Loucy (cell line): ENCODE measurements at regions not wholly inside any gene's neighbourhood (a gene's known extent, or its start where the extent isn't known, plus 50 kb on each side); places are given as distances from the start of the nearest gene placed in this dataset.
"Not testable (repeated sequence)": the region's sequence is repeated elsewhere in the genome, so short reads cannot be mapped to it uniquely, and the experiment has no call there.

Source experiments
- H2AFZ ChIP-seq: fragments of 200-600 bp; sonication (generic); 2 replicates; pipeline ENCODE4 v1.6.0; 2016; ENCODE audit warnings: antibody characterized with exemption, mild to moderate bottlenecking, low read length, moderate library complexity
- H3F3A ChIP-seq: fragments of 200-600 bp; 2 replicates; pipeline ENCODE4 v1.6.0; 2016; ENCODE audit warnings: antibody characterized with exemption, low read depth, mild to moderate bottlenecking
- H3K27me3 ChIP-seq: fragments of 200-600 bp; sonication (generic); 2 replicates; pipeline ENCODE4 v1.6.1; 2014; ENCODE audit warnings: low read length, mild to moderate bottlenecking; ENCODE audit not compliant: insufficient read depth, poor library complexity, severe bottlenecking
- H3K36me3 ChIP-seq: fragments of 200-600 bp; sonication (generic); 2 replicates; pipeline ENCODE4 v1.6.1; 2016; ENCODE audit warnings: low read length; ENCODE audit not compliant: insufficient read depth
- H3K4me1 ChIP-seq: fragments of 200-600 bp; sonication (generic); 2 replicates; pipeline ENCODE4 v1.5.1; 2014; ENCODE audit warnings: low read length, mild to moderate bottlenecking; ENCODE audit not compliant: insufficient read depth, poor library complexity, severe bottlenecking
- H3K4me2 ChIP-seq: fragments of 200-600 bp; sonication (generic); 2 replicates; pipeline ENCODE4 v1.6.0; 2014; ENCODE audit warnings: antibody characterized with exemption, low read length, low read depth, mild to moderate bottlenecking; ENCODE audit not compliant: poor library complexity, severe bottlenecking
- H3K4me3 ChIP-seq: fragments of 200-600 bp; sonication (generic); 2 replicates; pipeline ENCODE4 v1.5.1; 2014; ENCODE audit warnings: low read length, mild to moderate bottlenecking, mixed read lengths; ENCODE audit not compliant: poor library complexity, severe bottlenecking
- H3K79me2 ChIP-seq: fragments of 200-600 bp; sonication (generic); 2 replicates; pipeline ENCODE4 v1.6.1; 2014; ENCODE audit warnings: low read length; ENCODE audit not compliant: insufficient read depth
- H3K9ac ChIP-seq: fragments of 200-600 bp; sonication (generic); 2 replicates; pipeline ENCODE4 v1.6.0; 2014; ENCODE audit warnings: mild to moderate bottlenecking, low read depth, low read length, moderate library complexity; ENCODE audit not compliant: poor library complexity, severe bottlenecking
- H3K9me2 ChIP-seq: fragments of 200-600 bp; sonication (generic); replicated peaks from 2 replicates; pipeline ENCODE4 v1.6.1; 2016; ENCODE audit warnings: low read depth, low read length, mixed read lengths
- H3K9me3 ChIP-seq: fragments of 200-600 bp; sonication (generic); 2 replicates; pipeline ENCODE4 v1.6.1; 2014; ENCODE audit warnings: mild to moderate bottlenecking, antibody characterized with exemption, low read length, low read depth; ENCODE audit not compliant: insufficient read depth
- H4K20me1 ChIP-seq: fragments of 200-600 bp; sonication (generic); 2 replicates; pipeline ENCODE4 v1.6.0; 2014; ENCODE audit warnings: antibody characterized with exemption, low read length, mild to moderate bottlenecking; ENCODE audit not compliant: insufficient read depth, poor library complexity, severe bottlenecking
- CTCF ChIP-seq: fragments of 200-600 bp; sonication (generic); conservative IDR thresholded peaks from 2 replicates; pipeline ENCODE4 v1.5.1; 2014; ENCODE audit warnings: mild to moderate bottlenecking, antibody characterized with exemption, low read length
- EZH2phosphoT487 ChIP-seq: fragments of 200-600 bp; IDR thresholded peaks from 2 replicates; pipeline ENCODE4 v1.6.1; 2018; ENCODE audit warnings: antibody characterized with exemption, mild to moderate bottlenecking, moderate library complexity, borderline replicate concordance

- H3K4me2 ChIP-seq = no peak overlapping the region
These were observed 322.4 kb upstream of the CLEC14A start for GRCh38 chr14:38578278-38578681.

DNA sequence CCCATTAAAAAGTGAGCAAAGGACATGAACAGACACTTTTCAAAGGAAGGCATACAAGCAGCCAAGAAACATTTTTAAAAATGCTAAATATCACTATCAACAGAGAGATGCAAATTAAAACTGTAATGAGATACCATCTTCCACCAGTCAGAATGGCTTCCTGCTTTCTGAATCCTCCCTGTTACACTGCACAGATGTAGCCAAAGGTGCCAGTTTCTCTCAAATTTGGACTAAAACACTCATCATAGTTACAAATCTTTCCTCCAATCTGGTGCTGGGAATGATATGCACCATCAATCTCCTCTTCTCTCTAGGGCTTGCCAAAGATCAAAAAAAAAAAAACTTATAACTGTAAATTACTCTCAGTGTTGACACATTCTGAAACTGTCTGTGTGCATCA lies 311.8 kb upstream of the CLEC14A start:
- Histone ChIP-seq H3K4me1 (no peaks in the 10 kb centered on the region), H3F3A (no peaks in the 10 kb centered on the region), H3K9ac (no peak overlapping the region), H3K4me2 (no peak overlapping the region), H3K9me2 (no peaks in the 10 kb centered on the region), H3K4me3 (no peak overlapping the region), H3K9me3 (no peaks in the 10 kb centered on the region), H4K20me1 (no peaks in the 10 kb centered on the region), H3K27me3 (no peaks in the 10 kb centered on the region), H3K36me3 (no peaks in the 10 kb centered on the region), H2AFZ (no peak overlapping the region), H3K79me2 (no peaks in the 10 kb centered on the region)
- TF ChIP-seq CTCF (no peak), EZH2phosphoT487 (no peak)

More at GRCh38 chr14:38578278-38578681, 322.4 kb upstream of the CLEC14A start:
- no peaks in the 10 kb centered on the region for H3K36me3 ChIP-seq
- no peaks in the 10 kb centered on the region for H4K20me1 ChIP-seq
- no peaks in the 10 kb centered on the region for H3K79me2 ChIP-seq
- no peak overlapping the region for H2AFZ ChIP-seq
- no peaks in the 10 kb centered on the region for H3K27me3 ChIP-seq
- no peaks in the 10 kb centered on the region for H3F3A ChIP-seq
- H3K9me2 ChIP-seq = no peaks in the 10 kb centered on the region
- no peak overlapping the region for H3K9ac ChIP-seq
- TF ChIP-seq CTCF = no peak
- TF ChIP-seq EZH2phosphoT487 = no peak
- no peaks in the 10 kb centered on the region for H3K9me3 ChIP-seq
- H3K4me1 ChIP-seq = no peaks in the 10 kb centered on the region
- H3K4me3 ChIP-seq = no peak overlapping the region

- Histone ChIP-seq H3K79me2 (no peaks in the 10 kb centered on the region), H3K4me2 (no peak overlapping the region), H3K9me2 (no peaks in the 10 kb centered on the region), H2AFZ (no peak overlapping the region), H3K4me3 (no peak overlapping the region), H3K27me3 (no peaks in the 10 kb centered on the region), H3F3A (no peaks in the 10 kb centered on the region), H3K4me1 (no peaks in the 10 kb centered on the region), H4K20me1 (no peaks in the 10 kb centered on the region), H3K9me3 (0 out of 2 replicates have a peak, but pooled peaks cover 7% of the 10 kb centered on the region), H3K9ac (no peak overlapping the region), H3K36me3 (no peaks in the 10 kb centered on the region)
- TF ChIP-seq EZH2phosphoT487 = no peak
These were observed 305.8 kb upstream of the CLEC14A start for GRCh38 chr14:38561657-38562056.

DNA sequence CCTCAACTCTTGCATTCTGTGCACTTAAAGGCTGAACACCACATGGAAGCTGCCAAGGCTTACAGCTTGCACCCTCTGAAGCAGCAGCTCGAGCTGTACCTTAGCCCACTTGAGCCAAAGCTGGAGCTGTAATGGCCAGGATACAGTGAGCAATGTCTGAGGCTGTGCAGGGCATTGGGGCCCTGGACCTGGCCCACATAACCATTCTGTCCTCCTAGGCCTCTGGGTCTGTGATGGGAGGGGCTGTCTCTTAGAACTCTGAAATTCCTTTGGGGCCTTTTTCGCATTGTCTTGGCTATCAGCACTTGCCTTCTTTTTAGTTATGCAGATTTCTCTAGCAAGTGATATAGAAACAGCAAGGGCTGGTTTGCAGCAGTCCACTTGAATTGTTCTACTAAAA lies 303.8 kb upstream of the CLEC14A start:
- Histone ChIP-seq H3K9me3 (0 out of 2 replicates have a peak, but pooled peaks cover 7% of the 10 kb centered on the region), H3K9ac (no peak overlapping the region), H3K4me2 (no peak overlapping the region), H3F3A (no peaks in the 10 kb centered on the region), H4K20me1 (no peaks in the 10 kb centered on the region), H3K4me1 (no peaks in the 10 kb centered on the region), H3K4me3 (no peak overlapping the region), H3K27me3 (no peaks in the 10 kb centered on the region), H2AFZ (no peak overlapping the region), H3K9me2 (no peaks in the 10 kb centered on the region), H3K79me2 (no peaks in the 10 kb centered on the region), H3K36me3 (no peaks in the 10 kb centered on the region)
- TF ChIP-seq CTCF (no peak), EZH2phosphoT487 (no peak)

DNA sequence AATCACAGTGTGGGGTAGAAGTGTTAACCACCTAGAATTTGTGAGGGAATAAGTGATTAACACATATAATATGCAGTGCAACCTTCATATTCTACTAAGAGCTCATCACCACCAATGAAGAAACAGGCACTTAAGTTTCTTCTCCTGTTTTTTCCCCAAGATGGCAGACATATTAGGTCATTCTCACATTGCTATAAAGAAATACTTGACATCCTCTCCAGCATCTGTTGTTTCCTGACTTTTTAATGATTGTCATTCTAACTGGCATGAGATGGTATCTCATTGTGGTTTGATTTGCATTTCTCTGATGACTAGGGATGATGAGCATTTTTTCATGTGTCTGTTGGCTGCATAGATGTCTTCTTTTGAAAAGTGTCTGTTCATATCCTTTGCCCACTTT lies 301.5 kb upstream of the CLEC14A start:
- H3K4me3 ChIP-seq, H3K36me3 ChIP-seq, H3K4me1 ChIP-seq, H3K9me3 ChIP-seq, H3K27me3 ChIP-seq, H3F3A ChIP-seq, H2AFZ ChIP-seq, H4K20me1 ChIP-seq, H3K4me2 ChIP-seq, H3K9ac ChIP-seq, H3K9me2 ChIP-seq, H3K79me2 ChIP-seq: not testable (repeated sequence)
